ENCODE measurements at regions not wholly inside any gene's neighbourhood (a gene's known extent, or its start where the extent isn't known, plus 50 kb on each side); places are given as distances from the start of the nearest gene placed in this dataset.

DNA sequence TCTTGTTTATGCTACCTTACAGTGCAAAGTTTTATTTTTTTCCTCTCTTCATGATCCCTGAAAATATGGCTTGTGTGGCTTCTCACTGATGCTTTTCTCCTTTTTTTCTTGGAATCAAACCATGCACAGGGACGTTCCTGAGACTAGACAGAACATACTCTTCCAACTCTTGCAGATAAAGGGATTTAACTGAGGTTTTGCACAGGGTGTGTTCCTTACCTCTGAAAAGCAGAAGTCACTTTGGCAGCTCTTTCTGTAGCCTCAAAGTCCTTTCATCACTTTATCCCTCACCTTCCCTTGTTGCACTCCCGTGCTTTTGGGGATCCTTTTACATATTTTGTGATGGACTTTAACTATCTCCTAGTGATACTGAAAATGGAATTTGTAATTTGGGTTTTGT, 300.1 kb downstream of the SPRY1 start:
- Mint-ChIP-seq H3K36me3 (ENCODE audit: low read depth) (peaks cover 4% of the 10 kb centered on the region), H3K4me3 (no peak overlapping the region), H3K27ac (no peak overlapping the region), H3K4me1 (ENCODE audit: low read depth) (peaks cover 35% of the 10 kb centered on the region), H3K27me3 (ENCODE audit: insufficient read depth) (no peaks in the 10 kb centered on the region; the same call in 1 of the 2 replicates), H3K9me3 (no peaks in the 10 kb centered on the region)
- no peak for DNase-seq
- TF ChIP-seq, protein P1, sequence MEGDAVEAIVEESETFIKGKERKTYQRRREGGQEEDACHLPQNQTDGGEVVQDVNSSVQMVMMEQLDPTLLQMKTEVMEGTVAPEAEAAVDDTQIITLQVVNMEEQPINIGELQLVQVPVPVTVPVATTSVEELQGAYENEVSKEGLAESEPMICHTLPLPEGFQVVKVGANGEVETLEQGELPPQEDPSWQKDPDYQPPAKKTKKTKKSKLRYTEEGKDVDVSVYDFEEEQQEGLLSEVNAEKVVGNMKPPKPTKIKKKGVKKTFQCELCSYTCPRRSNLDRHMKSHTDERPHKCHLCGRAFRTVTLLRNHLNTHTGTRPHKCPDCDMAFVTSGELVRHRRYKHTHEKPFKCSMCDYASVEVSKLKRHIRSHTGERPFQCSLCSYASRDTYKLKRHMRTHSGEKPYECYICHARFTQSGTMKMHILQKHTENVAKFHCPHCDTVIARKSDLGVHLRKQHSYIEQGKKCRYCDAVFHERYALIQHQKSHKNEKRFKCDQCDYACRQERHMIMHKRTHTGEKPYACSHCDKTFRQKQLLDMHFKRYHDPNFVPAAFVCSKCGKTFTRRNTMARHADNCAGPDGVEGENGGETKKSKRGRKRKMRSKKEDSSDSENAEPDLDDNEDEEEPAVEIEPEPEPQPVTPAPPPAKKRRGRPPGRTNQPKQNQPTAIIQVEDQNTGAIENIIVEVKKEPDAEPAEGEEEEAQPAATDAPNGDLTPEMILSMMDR (IDR thresholded peaks at IDR 0.05) = no peak

DNA sequence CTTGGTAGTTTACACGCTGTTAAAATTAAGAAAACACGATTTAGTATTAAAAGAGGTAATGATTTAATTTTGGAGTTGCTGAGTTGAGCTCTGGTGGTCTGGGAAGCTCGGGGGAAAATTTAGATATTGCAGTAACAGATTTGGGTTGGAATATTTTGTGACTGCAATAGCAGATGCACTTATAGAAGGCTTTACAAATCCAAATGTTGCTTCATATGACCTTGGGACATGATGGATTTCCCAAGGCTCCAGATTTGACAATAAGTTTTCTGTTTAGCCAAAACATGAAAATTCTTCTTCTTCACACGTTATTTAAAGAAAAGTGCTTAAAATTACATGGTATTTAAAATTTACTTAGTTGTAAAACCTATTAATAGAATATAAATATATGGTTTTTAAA, 302.0 kb downstream of the SPRY1 start:
- no peak for DNase-seq
- Mint-ChIP-seq H3K4me3 (no peak overlapping the region), H3K4me1 (ENCODE audit: low read depth) (peaks cover 37% of the 10 kb centered on the region), H3K36me3 (ENCODE audit: low read depth) (peaks cover 4% of the 10 kb centered on the region), H3K9me3 (no peaks in the 10 kb centered on the region), H3K27ac (no peak overlapping the region), H3K27me3 (ENCODE audit: insufficient read depth) (no peaks in the 10 kb centered on the region; the same call in 1 of the 2 replicates)
- TF ChIP-seq, protein P1 (IDR thresholded peaks at IDR 0.05) = no peak

DNA sequence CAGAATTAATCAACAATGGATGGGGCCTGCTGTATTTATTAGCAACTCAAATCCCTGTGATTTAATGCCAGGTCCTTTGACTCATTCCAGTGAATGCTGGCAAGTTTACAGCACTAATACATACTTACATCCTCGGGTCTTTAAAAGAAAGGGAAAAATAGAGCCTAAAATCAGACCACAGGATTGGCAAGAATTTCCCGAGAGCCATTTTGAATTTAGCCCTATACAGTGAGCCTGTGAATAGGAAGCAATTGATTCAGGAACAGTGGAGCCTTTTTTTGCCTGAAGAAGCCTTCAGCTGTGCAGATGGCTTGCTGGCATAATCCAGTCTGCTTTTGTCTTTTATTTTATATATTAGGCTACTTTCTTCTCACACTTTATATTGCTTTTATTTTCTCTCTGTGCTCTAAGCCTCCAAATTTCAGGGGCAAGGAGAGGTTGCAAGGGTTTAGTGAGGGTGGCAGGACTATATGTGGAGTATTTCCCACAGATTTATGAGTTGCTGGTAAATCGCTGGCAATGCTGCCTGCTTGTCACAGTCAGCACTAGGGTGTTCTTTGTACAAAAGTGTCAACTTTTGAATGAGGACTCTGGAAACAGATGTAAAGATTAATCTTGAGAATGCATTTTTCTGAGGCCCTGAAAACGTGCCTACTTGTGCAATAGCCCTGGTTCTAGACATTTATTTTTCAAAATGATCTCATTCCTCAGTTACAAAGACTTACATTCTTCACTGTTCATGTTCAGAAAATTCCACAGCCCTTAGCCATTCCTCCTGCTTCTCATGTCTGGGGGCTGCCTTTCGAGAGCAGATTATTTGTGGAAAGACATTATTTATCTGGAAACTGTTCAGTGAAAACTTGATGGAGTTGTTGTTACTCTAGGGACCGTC, 303.5 kb downstream of the SPRY1 start:
- peak overlapping the region; percentile 99 for H3K27ac Mint-ChIP-seq
- peak; percentile 93 for DNase-seq
- H3K9me3 Mint-ChIP-seq = no peaks in the 10 kb centered on the region
- no peaks in the 10 kb centered on the region; the same call in 1 of the 2 replicates for H3K27me3 Mint-ChIP-seq (ENCODE audit: insufficient read depth)
- TF ChIP-seq, protein P1 (IDR thresholded peaks at IDR 0.05) = no peak
- peak overlapping the region; percentile 85 for H3K4me3 Mint-ChIP-seq
- peaks cover 36% of the 10 kb centered on the region for H3K4me1 Mint-ChIP-seq (ENCODE audit: low read depth)
- peaks cover 4% of the 10 kb centered on the region for H3K36me3 Mint-ChIP-seq (ENCODE audit: low read depth)

DNA sequence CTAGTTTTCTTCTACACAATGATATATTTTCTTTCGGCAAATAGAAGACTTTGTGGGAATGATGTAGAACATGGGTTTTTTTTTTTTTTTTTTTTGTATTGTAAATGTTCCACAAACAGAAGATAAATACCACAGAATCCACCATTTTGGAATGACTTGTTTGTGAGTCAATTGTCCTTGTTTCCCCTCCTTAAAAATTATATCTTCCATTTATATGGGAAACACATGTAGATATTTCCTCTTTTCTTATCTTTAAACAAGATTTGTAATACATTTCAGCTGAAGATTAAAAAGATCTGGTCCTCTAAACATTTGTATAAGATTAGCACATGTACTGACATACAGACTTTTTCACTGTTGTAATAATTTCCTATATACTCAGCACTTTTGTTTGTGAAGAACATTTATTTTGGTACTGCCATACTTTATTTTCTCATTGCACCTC, 304.6 kb downstream of the SPRY1 start:
- TF ChIP-seq, protein P1 (IDR thresholded peaks at IDR 0.05) = no peak
- DNase-seq = no peak
- H3K9me3 Mint-ChIP-seq = no peaks in the 10 kb centered on the region
- H3K27me3 Mint-ChIP-seq (ENCODE audit: insufficient read depth) = no peaks in the 10 kb centered on the region; the same call in 1 of the 2 replicates
- peak overlapping the region; percentile 85 for H3K4me3 Mint-ChIP-seq
- H3K36me3 Mint-ChIP-seq (ENCODE audit: low read depth) = peaks cover under 1% of the 10 kb centered on the region
- peak overlapping the region; percentile 99 for H3K27ac Mint-ChIP-seq
- H3K4me1 Mint-ChIP-seq (ENCODE audit: low read depth) = peaks cover 32% of the 10 kb centered on the region

DNA sequence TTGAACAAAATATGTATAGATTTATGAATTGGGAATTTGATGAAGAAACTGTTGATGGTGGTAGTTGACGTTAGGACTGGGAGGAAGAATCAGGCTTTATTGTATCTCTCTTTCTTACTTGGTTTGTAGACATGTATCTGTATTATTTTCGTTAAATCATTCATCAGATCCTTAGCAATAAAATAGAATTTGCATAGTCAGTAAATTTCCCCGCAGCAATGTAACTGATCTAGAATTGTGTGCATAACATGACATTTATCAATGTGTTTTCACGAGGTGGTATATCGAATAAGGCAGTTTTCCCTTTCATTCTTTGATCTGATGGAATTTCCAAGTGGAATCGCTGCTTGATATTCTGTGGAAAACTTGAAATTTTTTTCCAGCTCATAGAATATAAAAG, 308.8 kb downstream of the SPRY1 start:
- Mint-ChIP-seq H3K9me3 (no peaks in the 10 kb centered on the region), H3K27ac (no peak overlapping the region), H3K27me3 (ENCODE audit: insufficient read depth) (peaks cover 2% of the 10 kb centered on the region; the same call in 1 of the 2 replicates), H3K4me1 (ENCODE audit: low read depth) (peaks cover 31% of the 10 kb centered on the region), H3K36me3 (ENCODE audit: low read depth) (no peaks in the 10 kb centered on the region), H3K4me3 (no peak overlapping the region)
- TF ChIP-seq, protein P1 (IDR thresholded peaks at IDR 0.05) = no peak
- no peak for DNase-seq
